Kidney epithelial cell (primary cell): ENCODE measurements at regions not wholly inside any gene's neighbourhood (a gene's known extent, or its start where the extent isn't known, plus 50 kb on each side); places are given as distances from the start of the nearest gene placed in this dataset.
"Not testable (repeated sequence)": the region's sequence is repeated elsewhere in the genome, so short reads cannot be mapped to it uniquely, and the experiment has no call there.

Source experiments
- DNase-seq: peaks from one replicate; pipeline ENCODE4 v3.0.0-alpha.2; 2010; ENCODE audit warnings: low read depth
- H3K27me3 ChIP-seq: 2 replicates; pipeline ENCODE4 v1.6.0; 2011; ENCODE audit warnings: low read length; ENCODE audit not compliant: control insufficient read depth, insufficient read depth
- H3K36me3 ChIP-seq: 2 replicates; pipeline ENCODE4 v1.5.1; 2011; ENCODE audit warnings: low read length; ENCODE audit not compliant: control insufficient read depth, insufficient read depth
- H3K4me3 ChIP-seq: 2 replicates; pipeline ENCODE4 v1.5.1; 2011; ENCODE audit warnings: low read depth, mild to moderate bottlenecking, control low read depth, low read length
- TF ChIP-seq, protein P1 (sequence below): IDR thresholded peaks from 2 replicates; pipeline ENCODE4 v1.5.1; 2011; ENCODE audit warnings: mild to moderate bottlenecking, moderate library complexity, low read length, control low read depth, inconsistent platforms; ENCODE audit not compliant: insufficient read depth, poor library complexity, severe bottlenecking

DNA sequence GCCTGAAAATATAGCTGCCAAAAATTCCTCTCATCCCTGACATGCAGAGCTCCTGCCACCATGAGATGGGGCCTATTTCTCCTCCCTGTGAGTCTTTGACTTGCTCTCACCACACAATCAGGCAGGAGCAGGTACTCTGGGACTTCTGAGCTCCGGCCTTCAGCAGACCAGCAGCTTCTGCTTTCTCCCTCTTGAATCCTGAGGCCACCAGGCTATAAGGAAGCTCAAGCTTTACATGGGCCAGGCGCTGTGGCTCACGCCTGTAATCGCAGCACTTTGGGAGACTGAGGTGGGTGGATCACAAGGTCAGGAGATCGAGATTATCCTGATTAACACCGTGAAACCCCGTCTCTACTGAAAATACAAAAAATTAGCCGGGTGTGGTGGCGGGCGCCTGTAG lies 238.7 kb upstream of the RREB1 start:
- no peak overlapping the region for H3K4me3 ChIP-seq
- H3K36me3 ChIP-seq, result no peaks in the 10 kb centered on the region
- H3K27me3 ChIP-seq, result no peaks in the 10 kb centered on the region
- TF ChIP-seq, protein P1, sequence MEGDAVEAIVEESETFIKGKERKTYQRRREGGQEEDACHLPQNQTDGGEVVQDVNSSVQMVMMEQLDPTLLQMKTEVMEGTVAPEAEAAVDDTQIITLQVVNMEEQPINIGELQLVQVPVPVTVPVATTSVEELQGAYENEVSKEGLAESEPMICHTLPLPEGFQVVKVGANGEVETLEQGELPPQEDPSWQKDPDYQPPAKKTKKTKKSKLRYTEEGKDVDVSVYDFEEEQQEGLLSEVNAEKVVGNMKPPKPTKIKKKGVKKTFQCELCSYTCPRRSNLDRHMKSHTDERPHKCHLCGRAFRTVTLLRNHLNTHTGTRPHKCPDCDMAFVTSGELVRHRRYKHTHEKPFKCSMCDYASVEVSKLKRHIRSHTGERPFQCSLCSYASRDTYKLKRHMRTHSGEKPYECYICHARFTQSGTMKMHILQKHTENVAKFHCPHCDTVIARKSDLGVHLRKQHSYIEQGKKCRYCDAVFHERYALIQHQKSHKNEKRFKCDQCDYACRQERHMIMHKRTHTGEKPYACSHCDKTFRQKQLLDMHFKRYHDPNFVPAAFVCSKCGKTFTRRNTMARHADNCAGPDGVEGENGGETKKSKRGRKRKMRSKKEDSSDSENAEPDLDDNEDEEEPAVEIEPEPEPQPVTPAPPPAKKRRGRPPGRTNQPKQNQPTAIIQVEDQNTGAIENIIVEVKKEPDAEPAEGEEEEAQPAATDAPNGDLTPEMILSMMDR, result no peak
- DNase-seq, result no peak

DNA sequence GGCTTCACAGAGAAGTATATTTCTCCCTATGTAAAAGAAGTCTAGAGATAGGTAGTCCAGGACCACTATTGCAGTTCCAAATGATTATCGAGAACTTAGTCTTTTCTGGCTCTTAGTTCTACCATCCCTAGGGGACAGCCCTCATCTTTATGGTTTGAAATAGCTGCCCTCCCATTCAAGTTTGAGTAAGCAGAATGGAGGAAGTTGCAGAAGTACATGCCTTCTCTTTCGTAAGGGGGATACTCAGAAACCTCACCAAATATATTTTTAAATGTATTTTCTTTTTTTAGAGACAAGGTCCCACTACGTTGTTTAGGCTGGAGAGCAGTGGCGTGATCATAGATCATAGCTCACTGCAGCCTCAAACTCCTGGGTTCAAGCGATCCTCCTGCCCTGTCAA lies 236.8 kb upstream of the RREB1 start:
- Histone ChIP-seq H3K27me3 (no peaks in the 10 kb centered on the region), H3K36me3 (no peaks in the 10 kb centered on the region), H3K4me3 (no peak overlapping the region)
- no peak for DNase-seq
- TF ChIP-seq, protein P1, result no peak

DNA sequence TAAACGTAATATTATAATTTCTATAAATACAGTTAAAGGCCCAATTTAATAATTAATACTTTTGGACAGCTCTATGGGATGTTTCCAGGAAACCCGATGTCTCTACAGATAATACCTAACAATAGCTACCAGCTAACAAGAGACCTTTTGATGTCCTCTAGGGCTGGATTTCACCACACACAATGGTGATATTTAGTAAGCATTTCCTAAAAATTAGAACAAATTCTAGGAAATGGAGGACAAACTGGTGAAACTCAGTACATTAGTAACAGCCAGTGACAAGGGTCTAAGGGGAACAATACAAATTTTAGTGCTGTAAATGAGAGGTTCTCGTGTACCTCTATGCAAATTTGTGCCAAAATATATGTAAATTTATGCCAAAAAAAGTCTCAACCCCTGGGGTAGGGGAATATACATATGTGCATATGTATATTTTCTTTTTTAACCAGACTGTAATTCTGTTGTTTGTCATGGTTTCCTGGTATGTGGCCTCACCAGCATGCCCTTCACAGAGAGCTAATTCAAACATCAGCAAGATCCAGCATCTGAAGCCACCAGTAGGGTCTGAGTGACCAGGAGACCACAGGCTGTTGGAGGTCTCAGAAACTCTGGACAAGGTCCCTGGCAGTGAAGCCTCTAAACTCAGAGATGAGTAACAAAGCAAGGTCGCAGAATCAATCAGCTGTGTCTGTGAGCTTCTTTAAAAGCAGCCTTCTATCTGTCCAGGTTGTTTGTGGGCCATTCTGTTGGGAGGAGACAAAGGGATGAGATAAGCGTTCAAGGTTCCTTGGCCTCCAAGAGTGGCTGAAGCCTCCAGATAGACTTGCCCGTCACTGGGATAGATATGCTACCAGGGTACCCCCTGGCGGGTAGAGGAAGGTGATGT lies 235.1 kb upstream of the RREB1 start:
- Histone ChIP-seq H3K4me3 (no peak overlapping the region), H3K27me3 (no peaks in the 10 kb centered on the region), H3K36me3 (no peaks in the 10 kb centered on the region)
- no peak for DNase-seq
- TF ChIP-seq, protein P1, result no peak

DNA sequence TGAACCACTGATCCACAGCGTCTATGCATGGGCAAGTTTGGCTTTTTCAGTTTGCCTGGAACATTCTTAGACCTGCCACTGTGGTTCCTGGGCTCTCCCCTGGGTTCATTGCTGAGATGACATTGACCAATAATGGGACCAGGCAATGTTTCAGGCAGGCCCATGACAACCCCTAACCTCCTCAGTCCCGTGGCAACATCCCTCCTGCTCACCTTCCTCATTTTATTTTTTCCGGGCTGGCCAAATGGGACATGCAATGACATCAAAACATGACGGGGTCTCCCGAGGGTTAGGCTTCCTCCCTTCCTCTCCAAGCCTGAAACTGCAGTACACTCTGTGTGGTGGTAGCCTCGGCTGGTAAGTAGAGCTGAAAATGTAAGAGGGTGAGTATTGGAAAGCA lies 234.0 kb upstream of the RREB1 start:
- TF ChIP-seq, protein P1, result no peak
- no peak overlapping the region for H3K4me3 ChIP-seq
- DNase-seq, result no peak
- H3K36me3 ChIP-seq, result no peaks in the 10 kb centered on the region
- H3K27me3 ChIP-seq, result no peaks in the 10 kb centered on the region

DNA sequence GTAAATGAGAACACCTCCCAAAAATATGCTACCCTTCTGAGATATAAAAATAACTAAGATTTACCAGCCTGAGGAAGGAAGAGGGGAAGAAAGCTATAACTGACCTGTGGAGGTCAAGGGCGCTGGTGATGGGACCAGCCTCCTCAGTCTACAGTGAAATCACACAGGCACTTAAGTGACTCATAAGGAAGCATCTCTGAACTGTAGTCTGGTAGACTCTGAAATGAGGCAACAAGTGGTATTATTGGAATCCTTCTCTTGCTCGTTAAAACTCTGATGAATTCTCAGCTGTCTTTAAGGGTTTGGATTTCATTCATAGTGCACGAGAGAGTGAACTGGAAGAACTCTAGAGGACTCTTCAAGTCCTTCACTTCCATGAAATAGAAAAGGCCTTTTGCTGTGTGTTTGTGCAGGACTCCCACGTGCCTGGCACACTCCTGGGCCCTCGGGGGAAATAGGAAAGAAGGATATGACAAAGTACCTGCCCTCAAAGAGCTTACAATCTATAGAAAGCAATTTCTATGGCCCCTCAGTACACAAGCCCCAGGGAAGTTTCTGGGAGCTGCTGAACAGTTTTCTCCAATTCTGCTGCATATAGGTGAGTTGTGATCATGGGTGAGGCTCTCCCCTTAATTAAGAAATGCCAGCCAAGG lies 231.8 kb upstream of the RREB1 start:
- TF ChIP-seq, protein P1, result no peak
- Histone ChIP-seq H3K27me3 (no peaks in the 10 kb centered on the region), H3K4me3 (no peak overlapping the region), H3K36me3 (no peaks in the 10 kb centered on the region)
- DNase-seq, result peak; percentile 69

DNA sequence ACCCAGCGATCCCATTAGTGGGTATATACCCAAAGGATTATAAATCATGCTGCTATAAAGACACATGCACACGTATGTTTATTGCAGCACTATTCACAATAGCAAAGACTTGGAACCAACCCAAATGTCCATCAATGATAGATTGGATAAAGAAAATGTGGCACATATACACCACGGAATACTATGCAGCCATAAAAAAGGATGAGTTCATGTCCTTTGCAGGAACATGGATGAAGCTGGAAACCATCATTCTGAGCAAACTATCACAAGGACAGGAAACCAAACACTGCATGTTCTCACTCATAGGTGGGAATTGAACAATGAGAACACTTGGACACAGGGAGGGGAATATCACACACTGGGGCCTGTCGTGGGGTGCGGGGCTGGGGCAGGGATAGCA lies 230.0 kb upstream of the RREB1 start:
- not testable (repeated sequence) for H3K27me3 ChIP-seq, H3K4me3 ChIP-seq, DNase-seq, H3K36me3 ChIP-seq
